CD14-positive monocyte (primary cell): ENCODE measurements at regions not wholly inside any gene's neighbourhood (a gene's known extent, or its start where the extent isn't known, plus 50 kb on each side); places are given as distances from the start of the nearest gene placed in this dataset.

ENCODE experiments used
- DNase-seq, 3 donors: peaks; one replicate each; pipeline ENCODE4 v3.0.0-alpha.2; 2011 to 2022
- H2AFZ ChIP-seq: 2 replicates; pipeline ENCODE4 v1.6.0; 2012; ENCODE audit warnings: mild to moderate bottlenecking, low read depth, low read length, inconsistent platforms; ENCODE audit not compliant: insufficient read depth, poor library complexity, severe bottlenecking
- H3K27ac ChIP-seq, 2 donors: 1 replicate in 1 of 2; 2 replicates in 1 of 2; pipeline ENCODE4 v1.5.1; 2012 to 2013; ENCODE audit warnings: low read length in 2 of 2, control low read depth in 1 of 2, inconsistent platforms in 1 of 2, low read depth in 1 of 2, mild to moderate bottlenecking in 1 of 2
- H3K27me3 ChIP-seq, 2 donors: one replicate each; pipeline versions ENCODE4 v1.6.0 to v1.6.1; 2011 to 2013; ENCODE audit warnings: low read length in 2 of 2; ENCODE audit not compliant: control insufficient read depth in 2 of 2, insufficient read depth in 2 of 2
- H3K36me3 ChIP-seq, 2 donors: replicated peaks in 1 of 2; 1 replicate in 1 of 2; 2 replicates in 1 of 2; pipeline versions ENCODE4 v1.5.1 to v1.6.1; 2012 to 2013; ENCODE audit warnings: low read length in 2 of 2, control low read depth in 1 of 2, inconsistent platforms in 1 of 2, mild to moderate bottlenecking in 1 of 2; ENCODE audit not compliant: insufficient read depth in 2 of 2, control insufficient read depth in 1 of 2
- H3K4me1 ChIP-seq, 2 donors: 1 replicate in 1 of 2; 2 replicates in 1 of 2; pipeline versions ENCODE4 v1.5.1 to v1.6.1; 2012 to 2013; ENCODE audit warnings: low read length in 2 of 2, control low read depth in 1 of 2, inconsistent platforms in 1 of 2, mild to moderate bottlenecking in 1 of 2, moderate library complexity in 1 of 2; ENCODE audit not compliant: insufficient read depth in 2 of 2, control insufficient read depth in 1 of 2
- H3K4me2 ChIP-seq: replicated peaks from 2 replicates; pipeline ENCODE3; 2012; ENCODE audit warnings: low read length, moderate library complexity, mild to moderate bottlenecking; ENCODE audit not compliant: poor library complexity, severe bottlenecking; ENCODE audit errors: extremely low read depth
- H3K4me3 ChIP-seq, 3 experiments: fragments of 200-600 bp in 1 of 3; sonication (generic) in 1 of 3; replicated peaks in 1 of 3; 1 replicate in 2 of 3; 2 replicates in 1 of 3; pipeline ENCODE4 v1.5.1; 2011 to 2013; ENCODE audit warnings: low read length in 3 of 3, mild to moderate bottlenecking in 3 of 3, control low read depth in 2 of 3, low read depth in 2 of 3, inconsistent platforms in 1 of 3, moderate library complexity in 1 of 3
- H3K79me2 ChIP-seq: 2 replicates; pipeline ENCODE4 v1.6.0; 2012; ENCODE audit warnings: mild to moderate bottlenecking, control low read depth, inconsistent platforms, low read length, moderate library complexity; ENCODE audit not compliant: insufficient read depth
- H3K9ac ChIP-seq: 2 replicates; pipeline ENCODE4 v1.6.0; 2017; ENCODE audit warnings: low read length, mild to moderate bottlenecking; ENCODE audit not compliant: insufficient read depth, poor library complexity, severe bottlenecking
- H3K9me3 ChIP-seq, 2 donors: replicated peaks in 1 of 2; 1 replicate in 1 of 2; 2 replicates in 1 of 2; pipeline versions ENCODE4 v1.5.1 to v1.6.1; 2012 to 2013; ENCODE audit warnings: low read length in 2 of 2, control low read depth in 1 of 2; ENCODE audit not compliant: control insufficient read depth in 1 of 2, insufficient read depth in 1 of 2
- H4K20me1 ChIP-seq: 2 replicates; pipeline ENCODE4 v1.6.0; 2012; ENCODE audit warnings: mild to moderate bottlenecking, low read length, control low read depth, moderate library complexity; ENCODE audit not compliant: insufficient read depth
- H3K27ac Mint-ChIP-seq, 7 donors: one replicate each; pipeline ENCODE4 v1.8.0; 2020; ENCODE audit warnings: mild to moderate bottlenecking in 7 of 7, mixed read lengths in 7 of 7, moderate library complexity in 6 of 7, inconsistent platforms in 2 of 7
- H3K27me3 Mint-ChIP-seq, 3 donors: one replicate each; pipeline ENCODE4 v1.8.0; 2021 to 2022; ENCODE audit warnings: low read depth in 3 of 3, mild to moderate bottlenecking in 3 of 3, mixed read lengths in 3 of 3, moderate library complexity in 3 of 3, inconsistent platforms in 1 of 3
- H3K36me3 Mint-ChIP-seq, 2 donors: one replicate each; pipeline ENCODE4 v1.8.0; 2020; ENCODE audit warnings: mixed read lengths in 2 of 2, inconsistent platforms in 1 of 2, mild to moderate bottlenecking in 1 of 2
- H3K4me1 Mint-ChIP-seq: one replicate; pipeline ENCODE4 v1.8.0; 2020; ENCODE audit warnings: mild to moderate bottlenecking, mixed read lengths
- H3K4me3 Mint-ChIP-seq, 2 donors: one replicate each; pipeline ENCODE4 v1.8.0; 2020; ENCODE audit warnings: mild to moderate bottlenecking in 2 of 2, mixed read lengths in 2 of 2, moderate library complexity in 1 of 2
- H3K9me3 Mint-ChIP-seq, 7 donors: one replicate each; pipeline ENCODE4 v1.8.0; 2020 to 2022; ENCODE audit warnings: mixed read lengths in 7 of 7, mild to moderate bottlenecking in 6 of 7, moderate library complexity in 6 of 7, inconsistent platforms in 2 of 7
- CTCF ChIP-seq: fragments of 200-600 bp; IDR thresholded peaks from one replicate; pipeline ENCODE4 v1.8.0; 2022; ENCODE audit warnings: antibody characterized with exemption, mild to moderate bottlenecking
- WGBS: methylation state at CpG from one replicate; pipeline ENCODE4 v1.1.5; 2013; ENCODE audit warnings: missing lambda C conversion rate; ENCODE audit not compliant: insufficient coverage; 5-methylcytosine and 5-hydroxymethylcytosine counted together
- intact Hi-C, 2 donors: fragments of 100-400 bp; cut with micrococcal nuclease; formaldehyde crosslinking; loops; one replicate each; pipeline versions ENCODE4 v1.15.0 to v1.15.1; 2023

GRCh38 chr20:11111191-11111590, 437.4 kb upstream of the JAG1 start:
- Histone ChIP-seq H3K27ac (no peak overlapping the region), H2AFZ (no peak overlapping the region), H3K27me3 (no peaks in the 10 kb centered on the region), H3K4me1 (no peaks in the 10 kb centered on the region), H3K9me3 (no peaks in the 10 kb centered on the region), H3K79me2 (no peaks in the 10 kb centered on the region), H3K4me2 (no peak overlapping the region), H3K36me3 (no peaks in the 10 kb centered on the region), H4K20me1 (no peaks in the 10 kb centered on the region), H3K9ac (no peak overlapping the region), H3K4me3 (no peak overlapping the region)
- Mint-ChIP-seq H3K27me3 (peaks cover 0 to 1% (median 0%) of the 10 kb centered on the region in 3 donors), H3K4me3 (no peak overlapping the region), H3K36me3 (no peaks in the 10 kb centered on the region), H3K27ac (no peak overlapping the region), H3K9me3 (peaks cover 0 to 5% (median 2%) of the 10 kb centered on the region in 7 donors), H3K4me1 (no peaks in the 10 kb centered on the region)
- WGBS: no CpG with 5 or more reads among the region's 2 CpGs
- no peak for DNase-seq
- intact Hi-C loops: no loop called here
- TF ChIP-seq CTCF: no peak

- H3K27me3 ChIP-seq: no peaks in the 10 kb centered on the region
- no peak overlapping the region for H3K4me3 ChIP-seq
- Mint-ChIP-seq H3K27ac (no peak overlapping the region), H3K9me3 (peaks cover 0 to 5% (median 2%) of the 10 kb centered on the region in 7 donors), H3K4me1 (no peaks in the 10 kb centered on the region), H3K36me3 (no peaks in the 10 kb centered on the region), H3K27me3 (peaks cover 0 to 1% (median 0%) of the 10 kb centered on the region in 3 donors), H3K4me3 (no peak overlapping the region)
- H3K27ac ChIP-seq: no peak overlapping the region
- no peaks in the 10 kb centered on the region for H3K9me3 ChIP-seq
- no peak for TF ChIP-seq CTCF
- DNase-seq: no peak
- no peaks in the 10 kb centered on the region for H3K36me3 ChIP-seq
- WGBS: no CpG with 5 or more reads among the region's 2 CpGs
- intact Hi-C loops: no loop called here
- H3K79me2 ChIP-seq: no peaks in the 10 kb centered on the region
- no peaks in the 10 kb centered on the region for H4K20me1 ChIP-seq
- no peak overlapping the region for H2AFZ ChIP-seq
- no peaks in the 10 kb centered on the region for H3K4me1 ChIP-seq
- no peak overlapping the region for H3K4me2 ChIP-seq
- H3K9ac ChIP-seq: no peak overlapping the region
Measured at GRCh38 chr20:11112832-11113231, 439.0 kb upstream of the JAG1 start.
